HL-60 (cell line): ENCODE measurements at regions not wholly inside any gene's neighbourhood (a gene's known extent, or its start where the extent isn't known, plus 50 kb on each side); places are given as distances from the start of the nearest gene placed in this dataset.
"Not testable (repeated sequence)": the region's sequence is repeated elsewhere in the genome, so short reads cannot be mapped to it uniquely, and the experiment has no call there.

Experiments used
- DNase-seq, 2 experiments: peaks; one replicate each; pipeline ENCODE4 v3.0.0-alpha.2; 2010 to 2020; ENCODE audit warnings: low read depth in 1 of 2, low spot score in 1 of 2
- H3K27ac ChIP-seq: fragments of 250-450 bp; sonication (Bioruptor Pico); replicated peaks from 2 replicates; pipeline ENCODE4 v1.5.1; 2020; ENCODE audit warnings: mild to moderate bottlenecking, moderate library complexity
- H3K27me3 ChIP-seq: fragments of 250-450 bp; sonication (Bioruptor Pico); 2 replicates; pipeline ENCODE4 v1.5.1; 2021; ENCODE audit warnings: mild to moderate bottlenecking, moderate library complexity; ENCODE audit not compliant: insufficient read depth, poor library complexity, severe bottlenecking
- H3K4me3 ChIP-seq: replicated peaks from 2 replicates; pipeline ENCODE4 v1.5.1; 2011; ENCODE audit warnings: mild to moderate bottlenecking, control low read depth, low read length; ENCODE audit not compliant: insufficient read depth
- CTCF ChIP-seq: IDR thresholded peaks from one replicate; pipeline ENCODE4 v1.5.1; 2011; ENCODE audit warnings: low read length, control low read depth, inconsistent platforms; ENCODE audit not compliant: insufficient read depth
- GABPA ChIP-seq: IDR thresholded peaks from 2 replicates; pipeline ENCODE4 v1.6.1; 2012; ENCODE audit warnings: low read depth
- POLR2AphosphoS5 ChIP-seq: IDR thresholded peaks from 2 replicates; pipeline ENCODE4 v1.6.1; 2012; ENCODE audit warnings: low read depth
- REST ChIP-seq: IDR thresholded peaks from 2 replicates; pipeline ENCODE4 v1.6.1; 2012; ENCODE audit warnings: low read depth; ENCODE audit not compliant: insufficient replicate concordance
- SPI1 ChIP-seq: IDR thresholded peaks from 2 replicates; pipeline ENCODE4 v1.6.1; 2012; ENCODE audit warnings: low read depth, mild to moderate bottlenecking, borderline replicate concordance

GRCh38 chr3:147089286-147089685 lies 317.1 kb downstream of the ZIC4 start:
- no peak overlapping the region for H3K27ac ChIP-seq
- DNase-seq = no peak
- no peak for TF ChIP-seq POLR2AphosphoS5
- no peak for TF ChIP-seq SPI1
- TF ChIP-seq REST = no peak
- TF ChIP-seq CTCF = no peak
- no peak for TF ChIP-seq GABPA
- H3K27me3 ChIP-seq = no peaks in the 10 kb centered on the region
- no peak overlapping the region for H3K4me3 ChIP-seq

GRCh38 chr3:147059500-147059899 lies 346.8 kb downstream of the ZIC4 start:
- not testable (repeated sequence) for H3K27me3 ChIP-seq, DNase-seq, H3K27ac ChIP-seq, H3K4me3 ChIP-seq

- Histone ChIP-seq H3K4me3 (no peak overlapping the region), H3K27me3 (no peaks in the 10 kb centered on the region), H3K27ac (no peak overlapping the region)
- no peak for TF ChIP-seq SPI1
- no peak for TF ChIP-seq REST
- TF ChIP-seq POLR2AphosphoS5 = no peak
- no peak for TF ChIP-seq CTCF
- no peak for TF ChIP-seq GABPA
- no peak for DNase-seq
These were observed 356.5 kb downstream of the ZIC4 start for GRCh38 chr3:147049821-147050220.

- no peak overlapping the region for H3K4me3 ChIP-seq
- no peaks in the 10 kb centered on the region for H3K27me3 ChIP-seq
- no peak for DNase-seq
- TF ChIP-seq POLR2AphosphoS5 = no peak
- TF ChIP-seq SPI1 = no peak
- TF ChIP-seq REST = no peak
- no peak for TF ChIP-seq CTCF
- no peak for TF ChIP-seq GABPA
- no peak overlapping the region for H3K27ac ChIP-seq
These were observed 357.0 kb downstream of the ZIC4 start for GRCh38 chr3:147049305-147049704.
